PC-9 (cell line): ENCODE measurements at regions not wholly inside any gene's neighbourhood (a gene's known extent, or its start where the extent isn't known, plus 50 kb on each side); places are given as distances from the start of the nearest gene placed in this dataset.

ENCODE experiments used
- BruUV-seq: library from RNA; stranded (reverse); fragments of 400-500 nt; replicated peaks from 2 replicates; lab custom pipeline; 2021; lab: Mats Ljungman, UMichigan
- CTCF ChIA-PET: fragments of 300-600 bp; sonication (Branson Sonifier 250); formaldehyde crosslinking; loops from one replicate; lab custom pipeline; 2022; ENCODE audit warnings: antibody characterized with exemption; lab: Charles Lee
- POLR2A ChIA-PET: fragments of 300-600 bp; sonication (Branson Sonifier 250); formaldehyde crosslinking; loops from one replicate; lab custom pipeline; 2022; ENCODE audit warnings: antibody characterized with exemption; ENCODE audit not compliant: unreplicated experiment; lab: Charles Lee
- DNase-seq, 2 experiments: peaks; one replicate each; pipeline versions ENCODE4 v3.0.0 to v3.0.0-alpha.2; 2015 to 2022; ENCODE audit warnings: mixed read lengths in 1 of 2
- H2AFZ ChIP-seq: fragments of 200-600 bp; sonication (generic); 2 replicates; pipeline ENCODE4 v1.8.1; 2017; ENCODE audit warnings: antibody characterized with exemption
- H3F3A ChIP-seq: fragments of 200-600 bp; sonication (generic); 2 replicates; pipeline ENCODE4 v1.8.1; 2017; ENCODE audit warnings: antibody characterized with exemption, mild to moderate bottlenecking, low read depth; ENCODE audit not compliant: insufficient read depth
- H3K27ac ChIP-seq: fragments of 200-600 bp; sonication (generic); 2 replicates; pipeline ENCODE4 v1.6.1; 2016; ENCODE audit warnings: mixed run types
- H3K27me3 ChIP-seq: fragments of 200-600 bp; sonication (generic); 2 replicates; pipeline ENCODE4 v1.6.1; 2016; ENCODE audit warnings: low read depth, mixed run types; ENCODE audit not compliant: insufficient read depth
- H3K36me3 ChIP-seq: fragments of 200-600 bp; sonication (generic); 2 replicates; pipeline ENCODE4 v1.6.1; 2016; ENCODE audit warnings: low read depth, mixed run types
- H3K4me1 ChIP-seq: fragments of 200-600 bp; sonication (generic); replicated peaks from 2 replicates; pipeline ENCODE4 v1.6.1; 2016; ENCODE audit warnings: mixed run types; ENCODE audit not compliant: insufficient read depth
- H3K4me2 ChIP-seq: fragments of 200-600 bp; sonication (generic); 2 replicates; pipeline ENCODE4 v1.6.1; 2017; ENCODE audit warnings: mixed run types
- H3K4me3 ChIP-seq: fragments of 200-600 bp; sonication (generic); 2 replicates; pipeline ENCODE4 v1.6.1; 2016; ENCODE audit warnings: mixed run types
- H3K79me2 ChIP-seq: fragments of 200-600 bp; sonication (generic); 2 replicates; pipeline ENCODE4 v1.6.1; 2017; ENCODE audit warnings: low read depth, mixed run types
- H3K9me2 ChIP-seq: fragments of 200-600 bp; sonication (generic); 2 replicates; pipeline ENCODE4 v1.8.1; 2017; ENCODE audit warnings: mild to moderate bottlenecking; ENCODE audit not compliant: insufficient read depth
- H3K9me3 ChIP-seq: fragments of 200-600 bp; sonication (generic); 2 replicates; pipeline ENCODE4 v1.8.1; 2016; ENCODE audit warnings: low read depth; ENCODE audit not compliant: insufficient read depth
- H4K20me1 ChIP-seq: fragments of 200-600 bp; sonication (generic); 2 replicates; pipeline ENCODE4 v1.8.1; 2017; ENCODE audit not compliant: insufficient read depth
- CTCF ChIP-seq: fragments of 200-600 bp; sonication (generic); conservative IDR thresholded peaks from 2 replicates; pipeline ENCODE4 v1.6.1; 2017; ENCODE audit warnings: mixed run types, antibody characterized with exemption, mild to moderate bottlenecking, moderate library complexity
- EZH2 ChIP-seq: fragments of 200-600 bp; sonication (generic); IDR thresholded peaks from 2 replicates; pipeline ENCODE4 v1.8.0; 2017; ENCODE audit warnings: antibody characterized with exemption, low read depth
- intact Hi-C: fragments of 100-400 bp; cut with micrococcal nuclease; formaldehyde crosslinking; loops from one replicate; pipeline ENCODE4 v1.10.0; 2022; ENCODE audit not compliant: unreplicated experiment

GRCh38 chr1:243942196-243943150 lies 92.4 kb upstream of the AKT3 start:
- H2AFZ ChIP-seq = no peak overlapping the region
- TF ChIP-seq CTCF (no peak), EZH2 (no peak)
- CTCF ChIA-PET = no interaction called here
- POLR2A ChIA-PET = no interaction called here
- no peak for DNase-seq
- H3K27ac ChIP-seq = no peak overlapping the region
- no peaks in the 10 kb centered on the region for H3K9me2 ChIP-seq
- no TSS peak for BruUV-seq
- no peaks in the 10 kb centered on the region for H3K36me3 ChIP-seq
- H3K4me1 ChIP-seq = peaks cover 6% of the 10 kb centered on the region
- no peak overlapping the region for H3K4me3 ChIP-seq
- H4K20me1 ChIP-seq = no peaks in the 10 kb centered on the region
- H3K4me2 ChIP-seq = no peak overlapping the region
- intact Hi-C loops = no loop called here
- no peaks in the 10 kb centered on the region for H3F3A ChIP-seq
- no peaks in the 10 kb centered on the region for H3K79me2 ChIP-seq
- no peaks in the 10 kb centered on the region for H3K27me3 ChIP-seq
- peaks cover 4% of the 10 kb centered on the region; the same call in 1 of the 2 replicates for H3K9me3 ChIP-seq

GRCh38 chr1:243940451-243940850 lies 90.4 kb upstream of the AKT3 start:
- peaks cover 6% of the 10 kb centered on the region for H3K4me1 ChIP-seq
- no TSS peak for BruUV-seq
- intact Hi-C loops = no loop called here
- H3K79me2 ChIP-seq = no peaks in the 10 kb centered on the region
- no peaks in the 10 kb centered on the region for H3K27me3 ChIP-seq
- no peak overlapping the region for H3K27ac ChIP-seq
- H2AFZ ChIP-seq = no peak overlapping the region
- ChIA-PET POLR2A (interaction anchor here (0.7 kb wide), 1 partner anchor 79 kb away, joined by 5 read pairs; no protein-coding TSS in a partner anchor), CTCF (no interaction called here)
- H3K4me2 ChIP-seq = no peak overlapping the region
- no peak overlapping the region for H3K4me3 ChIP-seq
- no peak for TF ChIP-seq CTCF
- no peak for TF ChIP-seq EZH2
- no peak for DNase-seq
- no peaks in the 10 kb centered on the region for H3K9me2 ChIP-seq
- H4K20me1 ChIP-seq = no peaks in the 10 kb centered on the region
- H3K36me3 ChIP-seq = no peaks in the 10 kb centered on the region
- peaks cover 5% of the 10 kb centered on the region for H3K9me3 ChIP-seq
- H3F3A ChIP-seq = no peaks in the 10 kb centered on the region

GRCh38 chr1:243939167-243939848 lies 89.3 kb upstream of the AKT3 start:
- intact Hi-C loops = no loop called here
- no peak overlapping the region for H3K27ac ChIP-seq
- peaks cover 13% of the 10 kb centered on the region for H3K9me3 ChIP-seq
- ChIA-PET POLR2A (interaction anchor here (0.6 kb wide), 1 partner anchor 14 kb away, joined by 3 read pairs; no protein-coding TSS in a partner anchor), CTCF (no interaction called here)
- H2AFZ ChIP-seq = no peak overlapping the region
- H3K4me3 ChIP-seq = no peak overlapping the region
- peaks cover 6% of the 10 kb centered on the region for H3K4me1 ChIP-seq
- TF ChIP-seq CTCF (no peak), EZH2 (no peak)
- H3K4me2 ChIP-seq = no peak overlapping the region
- no peaks in the 10 kb centered on the region for H3K79me2 ChIP-seq
- TSS peak; percentile 47 for BruUV-seq
- H4K20me1 ChIP-seq = no peaks in the 10 kb centered on the region
- DNase-seq = no peak
- no peaks in the 10 kb centered on the region for H3K36me3 ChIP-seq
- H3K9me2 ChIP-seq = no peaks in the 10 kb centered on the region
- no peaks in the 10 kb centered on the region for H3F3A ChIP-seq
- H3K27me3 ChIP-seq = no peaks in the 10 kb centered on the region
